HL-60 (cell line): ENCODE measurements at regions not wholly inside any gene's neighbourhood (a gene's known extent, or its start where the extent isn't known, plus 50 kb on each side); places are given as distances from the start of the nearest gene placed in this dataset.

Experiments used
- GABPA ChIP-seq: IDR thresholded peaks from 2 replicates; pipeline ENCODE4 v1.6.1; 2012; ENCODE audit warnings: low read depth
- POLR2AphosphoS5 ChIP-seq: IDR thresholded peaks from 2 replicates; pipeline ENCODE4 v1.6.1; 2012; ENCODE audit warnings: low read depth

DNA sequence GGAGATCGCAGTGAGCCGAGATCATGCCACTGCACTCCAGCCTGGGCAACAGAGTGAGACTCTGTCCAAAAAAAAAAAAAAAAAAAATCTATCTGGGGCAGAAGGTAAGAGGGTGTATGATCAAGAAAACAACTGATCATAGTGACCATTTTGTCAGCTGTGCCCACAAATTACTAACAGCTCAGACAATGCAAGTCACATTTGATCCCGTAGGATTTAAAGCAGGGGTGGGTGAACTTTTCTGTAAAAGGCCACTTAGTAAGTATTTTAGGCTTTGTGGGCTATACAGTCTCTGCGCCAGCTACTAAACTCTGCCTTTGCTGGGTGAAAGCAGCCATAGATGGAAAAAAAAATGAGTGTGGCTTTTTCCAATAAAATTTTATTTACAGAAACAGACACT lies 57.6 kb upstream of the ABI3BP start:
- no peak for TF ChIP-seq POLR2AphosphoS5
- TF ChIP-seq GABPA = no peak
